Stimulated activated CD4-positive, alpha-beta T cell treated with anti-CD3 and anti-CD28 coated beads, Interleukin-15, amount 100 ng/mL, for 24 hours (primary cell): ENCODE measurements at regions not wholly inside any gene's neighbourhood (a gene's known extent, or its start where the extent isn't known, plus 50 kb on each side); places are given as distances from the start of the nearest gene placed in this dataset.

ENCODE experiments used
- DNase-seq: peaks from one replicate; pipeline ENCODE4 v3.0.0-alpha.2; 2020

DNA sequence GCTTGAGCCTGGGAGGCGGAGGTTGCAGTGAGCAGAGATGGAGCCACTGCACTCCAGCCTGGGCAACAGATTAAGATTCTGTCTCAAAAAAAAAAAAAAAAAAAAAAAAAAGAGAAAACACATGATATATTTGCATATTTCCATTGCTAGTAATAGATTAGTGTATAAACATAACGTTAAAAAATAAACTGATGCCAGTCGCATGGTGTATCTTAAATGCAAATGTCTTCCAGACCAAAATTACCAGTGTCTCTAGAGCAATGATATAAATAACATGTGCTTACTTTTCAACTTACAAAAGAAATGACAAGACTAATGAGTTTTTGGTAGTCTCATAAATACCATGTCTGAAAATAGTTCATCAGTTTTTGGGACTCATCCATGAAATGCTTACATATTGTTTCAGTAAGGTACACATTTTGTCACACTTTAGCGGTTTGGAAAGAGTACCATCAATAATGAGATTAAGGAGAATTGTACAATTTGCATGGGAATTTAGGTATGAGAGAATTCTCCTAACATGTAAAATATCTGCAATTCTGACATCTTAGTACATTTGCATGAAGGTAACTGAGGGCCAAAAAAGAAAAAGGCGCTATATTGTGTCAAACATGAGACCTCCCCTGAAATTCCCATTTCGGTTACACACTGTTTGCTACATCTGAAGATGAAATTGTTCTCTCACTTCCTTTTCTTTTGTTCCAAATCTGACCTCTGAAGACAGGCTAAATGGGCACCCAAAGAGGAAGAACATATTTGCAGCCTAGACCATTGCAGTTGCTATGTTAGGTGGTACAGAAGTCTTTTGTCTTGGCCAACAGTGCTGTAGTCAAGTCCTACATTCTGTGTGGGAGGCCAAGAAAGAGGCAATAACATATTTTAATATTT is 51.5 kb upstream of the PIP4K2A start:
- DNase-seq, result no peak

DNA sequence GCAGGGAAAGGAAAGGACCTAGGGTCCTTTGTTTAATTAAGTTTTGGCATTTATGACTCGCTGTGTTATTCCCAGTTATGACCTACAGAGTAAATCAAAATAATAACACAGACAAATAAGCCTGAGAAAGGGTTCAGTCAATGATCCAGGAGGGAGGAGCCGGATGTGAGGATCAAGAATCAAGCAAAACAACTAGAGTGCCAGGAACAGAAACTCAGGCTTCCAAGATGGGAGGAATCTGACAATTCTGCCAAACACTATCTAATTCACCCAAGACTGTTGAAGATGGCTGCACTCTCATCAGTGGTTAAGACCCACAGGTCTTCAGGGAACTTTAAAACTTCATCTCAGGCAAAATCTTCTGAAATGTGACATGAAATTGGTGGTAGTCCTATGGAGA is 50.3 kb upstream of the PIP4K2A start:
- DNase-seq, result no peak
